ENCODE measurements at regions not wholly inside any gene's neighbourhood (a gene's known extent, or its start where the extent isn't known, plus 50 kb on each side); places are given as distances from the start of the nearest gene placed in this dataset.

- peaks cover 0 to 6% (median 0%) of the 10 kb centered on the region in 5 donors for H3K27me3 ChIP-seq (ENCODE audit: control insufficient read depth in 5 of 5, insufficient read depth in 4 of 5, low read length in 5 of 5)
- H3K9me3 ChIP-seq (ENCODE audit: control insufficient read depth in 5 of 5, low read length in 5 of 5) = no peaks in the 10 kb centered on the region
- peaks cover 0 to 4% (median 0%) of the 10 kb centered on the region in 5 donors for H3K4me1 ChIP-seq (ENCODE audit: control insufficient read depth in 5 of 5, insufficient read depth in 5 of 5, low read length in 5 of 5)
Observed at GRCh38 chr18:75681538-75682115, 254.1 kb upstream of the SMIM21 start.

DNA sequence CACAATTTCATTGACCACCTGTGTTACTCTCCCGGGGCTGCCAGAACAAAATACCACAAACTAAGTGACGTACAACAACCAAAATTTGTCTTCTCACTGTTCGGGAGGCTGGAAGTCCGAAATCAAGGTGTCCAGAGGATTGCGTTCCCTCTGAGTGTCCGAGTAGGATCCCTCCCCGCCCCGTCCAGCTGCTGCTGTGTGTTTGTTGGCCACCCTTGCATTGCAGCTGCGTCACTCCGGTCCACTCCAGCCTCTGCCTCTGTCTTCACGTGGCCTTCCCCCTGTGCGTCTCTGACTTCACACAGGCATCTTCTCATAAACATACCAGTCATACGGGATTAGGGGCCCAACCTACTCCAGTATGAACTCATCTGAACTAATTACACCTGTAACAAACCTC is 251.8 kb upstream of the SMIM21 start:
- no peak overlapping the region for H3K27ac ChIP-seq (ENCODE audit: low read depth, low read length)

More at GRCh38 chr18:75681538-75682115, 254.1 kb upstream of the SMIM21 start:
- H3K27ac ChIP-seq (ENCODE audit: low read depth, low read length) = no peak overlapping the region
- no peaks in the 10 kb centered on the region for H3K36me3 ChIP-seq (ENCODE audit: control insufficient read depth in 5 of 5, insufficient read depth in 5 of 5, low read length in 5 of 5)
- no peak overlapping the region for H3K4me3 ChIP-seq (ENCODE audit: low read depth in 1 of 5, low read length in 5 of 5)
- no peak overlapping the region for H3K9ac ChIP-seq (ENCODE audit: low read length in 5 of 5)

DNA sequence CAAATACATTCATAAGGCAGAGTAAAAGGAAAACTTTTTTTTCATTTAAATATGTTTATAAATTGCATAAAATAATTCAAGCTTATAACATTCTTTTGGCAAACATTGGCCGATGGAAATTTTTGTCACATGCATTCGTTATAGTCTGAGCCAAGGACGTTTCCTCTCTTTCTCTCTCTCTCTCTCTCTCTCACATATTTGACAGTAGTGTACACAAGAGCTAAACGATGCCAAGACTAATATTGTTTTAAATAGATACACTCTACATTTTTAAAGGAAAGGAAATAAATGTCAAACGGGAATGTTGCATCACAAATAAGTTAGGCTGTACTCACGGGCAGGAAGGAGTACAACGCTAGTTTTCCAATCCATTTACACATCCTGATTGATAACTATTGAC is 251.1 kb upstream of the SMIM21 start:
- Histone ChIP-seq H3K9me3 (ENCODE audit: control insufficient read depth in 5 of 5, low read length in 5 of 5) (peaks cover 0 to 4% (median 3%) of the 10 kb centered on the region in 5 donors), H3K9ac (ENCODE audit: low read length in 5 of 5) (no peak overlapping the region), H3K4me1 (ENCODE audit: control insufficient read depth in 5 of 5, insufficient read depth in 5 of 5, low read length in 5 of 5) (peaks cover 0 to 4% (median 0%) of the 10 kb centered on the region in 5 donors), H3K27ac (ENCODE audit: low read depth, low read length) (no peak overlapping the region), H3K4me3 (ENCODE audit: low read depth in 1 of 5, low read length in 5 of 5) (no peak overlapping the region), H3K36me3 (ENCODE audit: control insufficient read depth in 5 of 5, insufficient read depth in 5 of 5, low read length in 5 of 5) (no peaks in the 10 kb centered on the region), H3K27me3 (ENCODE audit: control insufficient read depth in 5 of 5, insufficient read depth in 4 of 5, low read length in 5 of 5) (peaks cover 0 to 6% (median 0%) of the 10 kb centered on the region in 5 donors)

More for the DNA sequence above, 251.8 kb upstream of the SMIM21 start:
- peaks cover 0 to 4% (median 0%) of the 10 kb centered on the region in 5 donors for H3K4me1 ChIP-seq (ENCODE audit: control insufficient read depth in 5 of 5, insufficient read depth in 5 of 5, low read length in 5 of 5)
- no peak overlapping the region for H3K9ac ChIP-seq (ENCODE audit: low read length in 5 of 5)
- H3K36me3 ChIP-seq (ENCODE audit: control insufficient read depth in 5 of 5, insufficient read depth in 5 of 5, low read length in 5 of 5) = no peaks in the 10 kb centered on the region
- H3K4me3 ChIP-seq (ENCODE audit: low read depth in 1 of 5, low read length in 5 of 5) = no peak overlapping the region
- peaks cover 0 to 6% (median 0%) of the 10 kb centered on the region in 5 donors for H3K27me3 ChIP-seq (ENCODE audit: control insufficient read depth in 5 of 5, insufficient read depth in 4 of 5, low read length in 5 of 5)
- peaks cover 0 to 4% (median 3%) of the 10 kb centered on the region in 5 donors for H3K9me3 ChIP-seq (ENCODE audit: control insufficient read depth in 5 of 5, low read length in 5 of 5)

- peaks cover 0 to 4% (median 0%) of the 10 kb centered on the region in 5 donors for H3K4me1 ChIP-seq (ENCODE audit: control insufficient read depth in 5 of 5, insufficient read depth in 5 of 5, low read length in 5 of 5)
- H3K9me3 ChIP-seq (ENCODE audit: control insufficient read depth in 5 of 5, low read length in 5 of 5) = peaks cover 0 to 4% (median 3%) of the 10 kb centered on the region in 5 donors
- no peak overlapping the region for H3K9ac ChIP-seq (ENCODE audit: low read length in 5 of 5)
- no peaks in the 10 kb centered on the region for H3K36me3 ChIP-seq (ENCODE audit: control insufficient read depth in 5 of 5, insufficient read depth in 5 of 5, low read length in 5 of 5)
- H3K27ac ChIP-seq (ENCODE audit: low read depth, low read length) = no peak overlapping the region
- peaks cover 0 to 6% (median 0%) of the 10 kb centered on the region in 5 donors for H3K27me3 ChIP-seq (ENCODE audit: control insufficient read depth in 5 of 5, insufficient read depth in 4 of 5, low read length in 5 of 5)
- H3K4me3 ChIP-seq (ENCODE audit: low read depth in 1 of 5, low read length in 5 of 5) = no peak overlapping the region
Observed at GRCh38 chr18:75677696-75678455, 250.4 kb upstream of the SMIM21 start.

GRCh38 chr18:75660932-75661331 is 233.4 kb upstream of the SMIM21 start:
- H3K9me3 ChIP-seq (ENCODE audit: control insufficient read depth in 5 of 5, low read length in 5 of 5) = peaks cover 0 to 8% (median 7%) of the 10 kb centered on the region in 5 donors
- H3K4me3 ChIP-seq (ENCODE audit: low read depth in 1 of 5, low read length in 5 of 5) = no peak overlapping the region
- no peak overlapping the region for H3K9ac ChIP-seq (ENCODE audit: low read length in 5 of 5)
- no peaks in the 10 kb centered on the region for H3K27me3 ChIP-seq (ENCODE audit: control insufficient read depth in 5 of 5, insufficient read depth in 4 of 5, low read length in 5 of 5)
- no peaks in the 10 kb centered on the region for H3K4me1 ChIP-seq (ENCODE audit: control insufficient read depth in 5 of 5, insufficient read depth in 5 of 5, low read length in 5 of 5)
- no peak overlapping the region for H3K27ac ChIP-seq (ENCODE audit: low read depth, low read length)
- no peaks in the 10 kb centered on the region for H3K36me3 ChIP-seq (ENCODE audit: control insufficient read depth in 5 of 5, insufficient read depth in 5 of 5, low read length in 5 of 5)

GRCh38 chr18:75659535-75660023 is 232.1 kb upstream of the SMIM21 start:
- no peaks in the 10 kb centered on the region for H3K27me3 ChIP-seq (ENCODE audit: control insufficient read depth in 5 of 5, insufficient read depth in 4 of 5, low read length in 5 of 5)
- no peaks in the 10 kb centered on the region for H3K36me3 ChIP-seq (ENCODE audit: control insufficient read depth in 5 of 5, insufficient read depth in 5 of 5, low read length in 5 of 5)
- H3K9me3 ChIP-seq (ENCODE audit: control insufficient read depth in 5 of 5, low read length in 5 of 5) = peaks cover 0 to 8% (median 7%) of the 10 kb centered on the region in 5 donors
- no peak overlapping the region for H3K27ac ChIP-seq (ENCODE audit: low read depth, low read length)
- no peak overlapping the region for H3K4me3 ChIP-seq (ENCODE audit: low read depth in 1 of 5, low read length in 5 of 5)
- no peak overlapping the region for H3K9ac ChIP-seq (ENCODE audit: low read length in 5 of 5)
- H3K4me1 ChIP-seq (ENCODE audit: control insufficient read depth in 5 of 5, insufficient read depth in 5 of 5, low read length in 5 of 5) = no peaks in the 10 kb centered on the region

DNA sequence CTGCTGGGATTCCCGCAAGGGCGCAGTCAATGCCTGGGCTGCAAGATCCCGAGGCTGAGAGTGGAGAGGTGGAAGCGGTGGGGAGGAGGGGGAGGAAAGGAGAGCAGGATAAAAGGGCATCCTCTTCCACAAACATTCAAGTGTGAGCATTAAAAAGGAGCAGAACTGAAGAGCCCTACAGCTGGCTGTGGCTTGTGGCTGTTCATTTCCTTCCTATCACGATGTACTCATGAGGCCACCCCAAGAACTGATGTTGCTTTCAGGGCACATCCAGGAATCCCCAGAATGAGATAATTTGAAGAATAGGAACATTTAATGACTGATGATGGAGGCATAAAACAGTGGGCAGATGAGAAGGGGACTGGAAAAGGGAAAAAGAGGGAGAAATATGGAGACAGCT is 230.8 kb upstream of the SMIM21 start:
- H3K4me3 ChIP-seq (ENCODE audit: low read depth in 1 of 5, low read length in 5 of 5) = no peak overlapping the region
- H3K9me3 ChIP-seq (ENCODE audit: control insufficient read depth in 5 of 5, low read length in 5 of 5) = peaks cover 0 to 8% (median 7%) of the 10 kb centered on the region in 5 donors
- no peak overlapping the region for H3K9ac ChIP-seq (ENCODE audit: low read length in 5 of 5)
- H3K27ac ChIP-seq (ENCODE audit: low read depth, low read length) = no peak overlapping the region
- H3K36me3 ChIP-seq (ENCODE audit: control insufficient read depth in 5 of 5, insufficient read depth in 5 of 5, low read length in 5 of 5) = no peaks in the 10 kb centered on the region
- H3K4me1 ChIP-seq (ENCODE audit: control insufficient read depth in 5 of 5, insufficient read depth in 5 of 5, low read length in 5 of 5) = no peaks in the 10 kb centered on the region
- no peaks in the 10 kb centered on the region for H3K27me3 ChIP-seq (ENCODE audit: control insufficient read depth in 5 of 5, insufficient read depth in 4 of 5, low read length in 5 of 5)

- Histone ChIP-seq H3K27ac (ENCODE audit: low read depth, low read length) (no peak overlapping the region), H3K4me3 (ENCODE audit: low read depth in 1 of 5, low read length in 5 of 5) (no peak overlapping the region), H3K4me1 (ENCODE audit: control insufficient read depth in 5 of 5, insufficient read depth in 5 of 5, low read length in 5 of 5) (no peaks in the 10 kb centered on the region), H3K9me3 (ENCODE audit: control insufficient read depth in 5 of 5, low read length in 5 of 5) (peaks cover 0 to 8% (median 7%) of the 10 kb centered on the region in 5 donors), H3K27me3 (ENCODE audit: control insufficient read depth in 5 of 5, insufficient read depth in 4 of 5, low read length in 5 of 5) (no peaks in the 10 kb centered on the region), H3K9ac (ENCODE audit: low read length in 5 of 5) (no peak overlapping the region), H3K36me3 (ENCODE audit: control insufficient read depth in 5 of 5, insufficient read depth in 5 of 5, low read length in 5 of 5) (no peaks in the 10 kb centered on the region)
Observed at GRCh38 chr18:75656563-75657247, 229.2 kb upstream of the SMIM21 start.

DNA sequence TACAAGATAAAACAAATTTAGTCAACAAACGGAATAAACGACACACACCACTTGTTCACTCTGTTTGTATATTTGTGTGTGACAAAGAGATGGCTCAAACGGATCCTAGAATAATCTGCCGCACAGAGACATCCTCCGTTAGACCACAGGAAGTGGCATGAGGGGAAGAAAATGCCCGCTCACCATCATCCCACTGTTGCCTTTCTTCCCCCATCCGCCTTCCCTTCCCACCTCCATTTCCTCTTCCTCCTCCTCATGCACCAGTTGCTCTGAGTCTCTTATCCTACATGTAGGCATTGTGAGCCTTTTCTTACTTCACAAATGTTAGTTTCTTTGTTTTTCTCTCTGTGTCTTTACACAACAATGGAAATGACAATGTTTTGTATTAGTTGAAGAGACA is 228.5 kb upstream of the SMIM21 start:
- peaks cover 0 to 7% (median 5%) of the 10 kb centered on the region in 5 donors for H3K9me3 ChIP-seq (ENCODE audit: control insufficient read depth in 5 of 5, low read length in 5 of 5)
- H3K27ac ChIP-seq (ENCODE audit: low read depth, low read length) = no peak overlapping the region
- no peaks in the 10 kb centered on the region for H3K27me3 ChIP-seq (ENCODE audit: control insufficient read depth in 5 of 5, insufficient read depth in 4 of 5, low read length in 5 of 5)
- H3K9ac ChIP-seq (ENCODE audit: low read length in 5 of 5) = no peak overlapping the region
- H3K4me3 ChIP-seq (ENCODE audit: low read depth in 1 of 5, low read length in 5 of 5) = no peak overlapping the region
- no peaks in the 10 kb centered on the region for H3K4me1 ChIP-seq (ENCODE audit: control insufficient read depth in 5 of 5, insufficient read depth in 5 of 5, low read length in 5 of 5)
- H3K36me3 ChIP-seq (ENCODE audit: control insufficient read depth in 5 of 5, insufficient read depth in 5 of 5, low read length in 5 of 5) = no peaks in the 10 kb centered on the region
